Esophagus muscularis mucosa (tissue), 3 donors: ENCODE measurements at regions not wholly inside any gene's neighbourhood (a gene's known extent, or its start where the extent isn't known, plus 50 kb on each side); places are given as distances from the start of the nearest gene placed in this dataset.

Source experiments
- CTCF ChIP-seq, 3 experiments: fragments of 200-600 bp in 2 of 3; fragments of 450-650 bp in 1 of 3; sonication (generic) in 2 of 3; IDR thresholded peaks; one replicate each; pipeline ENCODE4 v1.5.1; 2017 to 2019; ENCODE audit warnings: antibody characterized with exemption in 3 of 3, mild to moderate bottlenecking in 2 of 3, moderate library complexity in 1 of 3
- POLR2A ChIP-seq: fragments of 450-650 bp; IDR thresholded peaks from one replicate; pipeline ENCODE4 v1.6.1; 2017; ENCODE audit warnings: antibody characterized with exemption, moderate library complexity, mild to moderate bottlenecking, low read depth
- POLR2AphosphoS5 ChIP-seq, 2 donors: sonication (generic); formaldehyde crosslinking; IDR thresholded peaks; one replicate each; pipeline ENCODE4 v1.6.1; 2017; ENCODE audit warnings: antibody characterized with exemption in 2 of 2

GRCh38 chr6:139748353-139749146, 374.1 kb upstream of the CITED2 start:
- TF ChIP-seq CTCF (IDR thresholded peaks at IDR 0.05) (no peak), POLR2AphosphoS5 (IDR thresholded peaks at IDR 0.05) (no peak), POLR2A (no peak)
